Upper lobe of left lung (tissue), 4 donors: ENCODE measurements at regions not wholly inside any gene's neighbourhood (a gene's known extent, or its start where the extent isn't known, plus 50 kb on each side); places are given as distances from the start of the nearest gene placed in this dataset.

ENCODE experiments used
- CTCF ChIP-seq, 6 experiments: fragments of 450-650 bp in 4 of 6; fragments of 200-600 bp in 2 of 6; sonication (generic) in 2 of 6; IDR thresholded peaks; one replicate each; pipeline ENCODE4 v1.5.1; 2016 to 2019; ENCODE audit warnings: antibody characterized with exemption in 6 of 6
- EP300 ChIP-seq, 4 donors: sonication (generic); formaldehyde crosslinking; IDR thresholded peaks; one replicate each; pipeline ENCODE4 v1.5.1; 2017; ENCODE audit warnings: antibody characterized with exemption in 4 of 4, control low read depth in 2 of 4
- POLR2AphosphoS5 ChIP-seq, 2 donors: sonication (generic); formaldehyde crosslinking; IDR thresholded peaks; one replicate each; pipeline ENCODE4 v1.5.1; 2017; ENCODE audit warnings: antibody characterized with exemption in 2 of 2

GRCh38 chr9:11142965-11143738 lies 530.4 kb upstream of the PTPRD start:
- no peak for TF ChIP-seq CTCF (IDR thresholded peaks at IDR 0.05)
- TF ChIP-seq EP300 (IDR thresholded peaks at IDR 0.05), result no peak
- no peak for TF ChIP-seq POLR2AphosphoS5 (IDR thresholded peaks at IDR 0.05)
